ENCODE measurements at regions not wholly inside any gene's neighbourhood (a gene's known extent, or its start where the extent isn't known, plus 50 kb on each side); places are given as distances from the start of the nearest gene placed in this dataset.

GRCh38 chr5:2168601-2169429 is 286.1 kb upstream of the IRX4 start:
- TF ChIP-seq EZH2 (IDR thresholded peaks at IDR 0.05; ENCODE audit: borderline replicate concordance, low read length) (no peak), CTCF (IDR thresholded peaks at IDR 0.05; ENCODE audit: low read length) (no peak)

Data from OCI-LY1 (cell line).